Trophoblast cell (in vitro differentiated cells and primary cell): ENCODE measurements at regions not wholly inside any gene's neighbourhood (a gene's known extent, or its start where the extent isn't known, plus 50 kb on each side); places are given as distances from the start of the nearest gene placed in this dataset.

Source experiments
- DNase-seq, 2 donors: peaks; one replicate each; pipeline ENCODE4 v3.0.0-alpha.2; 2016
- H2AFZ ChIP-seq: 2 replicates; pipeline ENCODE4 v1.6.1; 2013; ENCODE audit warnings: low read length, moderate library complexity, mild to moderate bottlenecking; ENCODE audit not compliant: insufficient read depth, poor library complexity
- H2AK5ac ChIP-seq: 2 replicates; pipeline ENCODE4 v1.6.1; 2013; ENCODE audit warnings: mild to moderate bottlenecking, low read length
- H2BK120ac ChIP-seq: 2 replicates; pipeline ENCODE4 v1.6.1; 2013; ENCODE audit warnings: low read length, mild to moderate bottlenecking, moderate library complexity; ENCODE audit not compliant: insufficient read depth, poor library complexity
- H2BK12ac ChIP-seq: 2 replicates; pipeline ENCODE4 v1.6.1; 2013; ENCODE audit warnings: mild to moderate bottlenecking, low read length, moderate library complexity
- H2BK5ac ChIP-seq: 2 replicates; pipeline ENCODE4 v1.6.1; 2013; ENCODE audit warnings: low read length, low read depth, moderate library complexity, mild to moderate bottlenecking; ENCODE audit not compliant: poor library complexity
- H3K14ac ChIP-seq: 2 replicates; pipeline ENCODE4 v1.6.1; 2013; ENCODE audit warnings: mild to moderate bottlenecking, low read length
- H3K18ac ChIP-seq: 2 replicates; pipeline ENCODE4 v1.6.1; 2013; ENCODE audit warnings: mild to moderate bottlenecking, low read length
- H3K23ac ChIP-seq: 2 replicates; pipeline ENCODE4 v1.6.1; 2013; ENCODE audit warnings: low read length
- H3K27ac ChIP-seq: 2 replicates; pipeline ENCODE4 v1.5.1; 2013; ENCODE audit warnings: low read depth, mild to moderate bottlenecking, inconsistent platforms, low read length, moderate library complexity
- H3K27me3 ChIP-seq: 2 replicates; pipeline ENCODE4 v1.6.1; 2013; ENCODE audit warnings: inconsistent platforms, mild to moderate bottlenecking, low read length, moderate library complexity; ENCODE audit not compliant: insufficient read depth
- H3K36me3 ChIP-seq, 2 experiments: 1 replicate in 1 of 2; 2 replicates in 1 of 2; pipeline ENCODE4 v1.6.1; 2013; ENCODE audit warnings: low read length in 2 of 2, mild to moderate bottlenecking in 2 of 2, moderate library complexity in 1 of 2; ENCODE audit not compliant: insufficient read depth in 2 of 2, control insufficient read depth in 1 of 2
- H3K4ac ChIP-seq: 2 replicates; pipeline ENCODE4 v1.6.1; 2013; ENCODE audit warnings: low read depth, mild to moderate bottlenecking, low read length, moderate library complexity
- H3K4me1 ChIP-seq, 2 experiments: 1 replicate in 1 of 2; 2 replicates in 1 of 2; pipeline ENCODE4 v1.6.1; 2013; ENCODE audit warnings: low read length in 2 of 2, mild to moderate bottlenecking in 2 of 2, moderate library complexity in 1 of 2; ENCODE audit not compliant: insufficient read depth in 2 of 2, control insufficient read depth in 1 of 2
- H3K4me2 ChIP-seq: 2 replicates; pipeline ENCODE4 v1.6.1; 2013; ENCODE audit warnings: inconsistent platforms, mild to moderate bottlenecking, low read length, moderate library complexity
- H3K4me3 ChIP-seq: 2 replicates; pipeline ENCODE4 v1.5.1; 2013; ENCODE audit warnings: mild to moderate bottlenecking, low read depth, low read length, inconsistent platforms
- H3K79me1 ChIP-seq: one replicate; pipeline ENCODE4 v1.6.1; 2013; ENCODE audit warnings: low read length
- H3K79me2 ChIP-seq: 2 replicates; pipeline ENCODE4 v1.6.1; 2013; ENCODE audit warnings: low read length, mild to moderate bottlenecking; ENCODE audit not compliant: control insufficient read depth, insufficient read depth, poor library complexity
- H3K9ac ChIP-seq: 2 replicates; pipeline ENCODE4 v1.6.1; 2013; ENCODE audit warnings: mild to moderate bottlenecking, low read length
- H3K9me3 ChIP-seq: 2 replicates; pipeline ENCODE4 v1.6.1; 2013; ENCODE audit warnings: low read depth, mild to moderate bottlenecking, control low read depth, inconsistent platforms, low read length; ENCODE audit not compliant: insufficient read depth
- H4K12ac ChIP-seq: 2 replicates; pipeline ENCODE4 v1.6.1; 2013; ENCODE audit warnings: low read depth, mild to moderate bottlenecking, low read length, moderate library complexity
- H4K8ac ChIP-seq: 2 replicates; pipeline ENCODE4 v1.6.1; 2013; ENCODE audit warnings: low read depth, mild to moderate bottlenecking, low read length, moderate library complexity
- H4K91ac ChIP-seq: one replicate; pipeline ENCODE4 v1.6.1; 2013; ENCODE audit warnings: low read depth, mild to moderate bottlenecking, low read length, moderate library complexity
- WGBS: extraction: QIAGEN DNeasy Blood & Tissue Kit; methylation state at CpG from one replicate; pipeline ENCODE4 v1.1.7; 2013; ENCODE audit warnings: missing lambda C conversion rate; ENCODE audit not compliant: insufficient read length, insufficient coverage; ENCODE audit errors: extremely low coverage; 5-methylcytosine and 5-hydroxymethylcytosine counted together

DNA sequence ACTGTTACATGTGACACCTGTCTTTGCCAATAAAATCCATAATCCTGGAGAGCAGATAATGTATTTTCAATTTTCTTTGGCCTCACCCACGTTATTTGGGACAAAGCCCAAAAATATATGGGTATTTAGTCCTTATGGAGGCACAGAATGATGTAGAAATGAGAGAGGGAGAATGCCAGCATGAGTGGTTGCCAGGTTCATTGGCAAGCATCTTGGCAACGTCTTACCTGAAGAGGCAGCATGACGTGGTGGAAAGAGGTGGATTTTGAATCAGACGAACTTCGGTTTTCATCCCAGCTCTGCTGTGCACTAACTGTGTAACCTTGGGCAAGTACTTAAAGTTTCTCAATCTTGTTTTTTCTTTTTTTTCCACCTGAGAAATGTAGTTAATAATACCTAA, 969.6 kb upstream of the PIK3C3 start:
- DNase-seq: no peak
- WGBS: no CpG with 5 or more reads among the region's 5 CpGs
- no peak overlapping the region for H3K4me3 ChIP-seq
- no peak overlapping the region for H3K9ac ChIP-seq
- no peak overlapping the region for H3K4ac ChIP-seq
- H3K18ac ChIP-seq: no peak overlapping the region
- H3K4me1 ChIP-seq: no peaks in the 10 kb centered on the region
- H3K36me3 ChIP-seq: no peaks in the 10 kb centered on the region
- H3K79me1 ChIP-seq: no peaks in the 10 kb centered on the region
- no peak overlapping the region for H2AFZ ChIP-seq
- H2BK120ac ChIP-seq: no peak overlapping the region
- no peak overlapping the region for H3K27ac ChIP-seq
- no peak overlapping the region for H3K4me2 ChIP-seq
- no peak overlapping the region for H2BK12ac ChIP-seq
- H2AK5ac ChIP-seq: no peak overlapping the region
- H3K9me3 ChIP-seq: no peaks in the 10 kb centered on the region
- H4K12ac ChIP-seq: no peak overlapping the region
- no peak overlapping the region for H4K8ac ChIP-seq
- H3K79me2 ChIP-seq: no peaks in the 10 kb centered on the region
- no peak overlapping the region for H2BK5ac ChIP-seq
- no peaks in the 10 kb centered on the region for H3K27me3 ChIP-seq
- no peak overlapping the region for H4K91ac ChIP-seq
- no peak overlapping the region for H3K14ac ChIP-seq
- no peak overlapping the region for H3K23ac ChIP-seq

GRCh38 chr18:40984856-40985255, 970.2 kb upstream of the PIK3C3 start:
- Histone ChIP-seq H4K91ac (no peak overlapping the region), H3K27me3 (no peaks in the 10 kb centered on the region), H2BK5ac (no peak overlapping the region), H3K18ac (no peak overlapping the region), H3K4me2 (no peak overlapping the region), H3K79me1 (no peaks in the 10 kb centered on the region), H2AK5ac (no peak overlapping the region), H2AFZ (no peak overlapping the region), H3K4me1 (no peaks in the 10 kb centered on the region), H3K27ac (no peak overlapping the region), H3K9me3 (no peaks in the 10 kb centered on the region), H3K4me3 (no peak overlapping the region), H3K14ac (no peak overlapping the region), H4K12ac (no peak overlapping the region), H3K4ac (no peak overlapping the region), H3K9ac (no peak overlapping the region), H4K8ac (no peak overlapping the region), H3K36me3 (no peaks in the 10 kb centered on the region), H2BK12ac (no peak overlapping the region), H2BK120ac (no peak overlapping the region), H3K23ac (no peak overlapping the region), H3K79me2 (no peaks in the 10 kb centered on the region)
- no CpG with 5 or more reads among the region's 1 CpG for WGBS
- DNase-seq: no peak

GRCh38 chr18:40983835-40984234, 971.2 kb upstream of the PIK3C3 start:
- Histone ChIP-seq H4K8ac (no peak overlapping the region), H3K36me3 (no peaks in the 10 kb centered on the region), H3K4me3 (no peak overlapping the region), H4K91ac (no peak overlapping the region), H3K14ac (no peak overlapping the region), H3K4me2 (no peak overlapping the region), H3K79me2 (no peaks in the 10 kb centered on the region), H2BK120ac (no peak overlapping the region), H3K23ac (no peak overlapping the region), H4K12ac (no peak overlapping the region), H3K4me1 (no peaks in the 10 kb centered on the region), H3K9me3 (no peaks in the 10 kb centered on the region), H2BK5ac (no peak overlapping the region), H3K27me3 (no peaks in the 10 kb centered on the region), H2AK5ac (no peak overlapping the region), H3K9ac (no peak overlapping the region), H3K27ac (no peak overlapping the region), H3K4ac (no peak overlapping the region), H2BK12ac (no peak overlapping the region), H2AFZ (no peak overlapping the region), H3K79me1 (no peaks in the 10 kb centered on the region), H3K18ac (no peak overlapping the region)
- 100% methylated on average over 1 of the region's 1 CpG for WGBS
- no peak for DNase-seq

DNA sequence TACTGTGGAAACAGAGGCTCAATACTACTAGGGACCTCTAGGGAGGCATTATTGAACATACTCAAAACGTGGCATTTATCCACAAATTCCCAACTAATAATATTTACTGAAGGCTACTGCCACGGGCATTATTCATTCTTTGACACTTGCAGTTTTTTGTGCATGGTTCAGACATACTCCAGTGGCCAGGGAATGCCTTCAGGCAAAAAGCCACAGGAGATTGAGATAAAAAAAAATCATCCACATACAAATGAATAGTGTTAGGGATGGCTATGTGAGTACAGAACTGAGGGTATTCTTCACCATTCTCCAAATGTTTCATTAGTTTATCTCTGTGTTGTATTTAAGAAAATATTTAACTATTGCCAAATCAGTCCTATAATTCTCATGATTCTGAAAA, 974.9 kb upstream of the PIK3C3 start:
- Histone ChIP-seq H2AFZ (no peak overlapping the region), H3K27me3 (no peaks in the 10 kb centered on the region), H3K9me3 (peaks cover 5% of the 10 kb centered on the region), H2BK5ac (no peak overlapping the region), H4K12ac (no peak overlapping the region), H3K4me3 (no peak overlapping the region), H3K27ac (no peak overlapping the region), H3K23ac (no peak overlapping the region), H3K4me2 (no peak overlapping the region), H3K79me2 (no peaks in the 10 kb centered on the region), H3K4me1 (no peaks in the 10 kb centered on the region), H3K79me1 (no peaks in the 10 kb centered on the region), H3K4ac (no peak overlapping the region), H2BK12ac (no peak overlapping the region), H3K9ac (no peak overlapping the region), H2BK120ac (no peak overlapping the region), H3K14ac (no peak overlapping the region), H3K36me3 (no peaks in the 10 kb centered on the region), H4K91ac (no peak overlapping the region), H3K18ac (no peak overlapping the region), H2AK5ac (no peak overlapping the region), H4K8ac (no peak overlapping the region)
- peak; percentile 1 to 55 for DNase-seq
- no CpG with 5 or more reads among the region's 2 CpGs for WGBS
